ENCODE measurements at regions not wholly inside any gene's neighbourhood (a gene's known extent, or its start where the extent isn't known, plus 50 kb on each side); places are given as distances from the start of the nearest gene placed in this dataset.

GRCh38 chr3:29185706-29186105 is 95.2 kb upstream of the RBMS3 start:
- TF ChIP-seq, protein P1, sequence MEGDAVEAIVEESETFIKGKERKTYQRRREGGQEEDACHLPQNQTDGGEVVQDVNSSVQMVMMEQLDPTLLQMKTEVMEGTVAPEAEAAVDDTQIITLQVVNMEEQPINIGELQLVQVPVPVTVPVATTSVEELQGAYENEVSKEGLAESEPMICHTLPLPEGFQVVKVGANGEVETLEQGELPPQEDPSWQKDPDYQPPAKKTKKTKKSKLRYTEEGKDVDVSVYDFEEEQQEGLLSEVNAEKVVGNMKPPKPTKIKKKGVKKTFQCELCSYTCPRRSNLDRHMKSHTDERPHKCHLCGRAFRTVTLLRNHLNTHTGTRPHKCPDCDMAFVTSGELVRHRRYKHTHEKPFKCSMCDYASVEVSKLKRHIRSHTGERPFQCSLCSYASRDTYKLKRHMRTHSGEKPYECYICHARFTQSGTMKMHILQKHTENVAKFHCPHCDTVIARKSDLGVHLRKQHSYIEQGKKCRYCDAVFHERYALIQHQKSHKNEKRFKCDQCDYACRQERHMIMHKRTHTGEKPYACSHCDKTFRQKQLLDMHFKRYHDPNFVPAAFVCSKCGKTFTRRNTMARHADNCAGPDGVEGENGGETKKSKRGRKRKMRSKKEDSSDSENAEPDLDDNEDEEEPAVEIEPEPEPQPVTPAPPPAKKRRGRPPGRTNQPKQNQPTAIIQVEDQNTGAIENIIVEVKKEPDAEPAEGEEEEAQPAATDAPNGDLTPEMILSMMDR (IDR thresholded peaks at IDR 0.05; ENCODE audit: insufficient read depth, low read length, poor library complexity, severe bottlenecking): no peak
- TF ChIP-seq EZH2phosphoT487 (conservative IDR thresholded peaks at IDR 0.05; ENCODE audit: low read length): no peak
